Esophagus squamous epithelium (tissue), 4 donors: ENCODE measurements at regions not wholly inside any gene's neighbourhood (a gene's known extent, or its start where the extent isn't known, plus 50 kb on each side); places are given as distances from the start of the nearest gene placed in this dataset.

Source experiments
- POLR2A ChIP-seq, 4 donors: fragments of 450-650 bp; IDR thresholded peaks; one replicate each; pipeline ENCODE4 v1.6.1; 2017; ENCODE audit warnings: antibody characterized with exemption in 4 of 4, mild to moderate bottlenecking in 4 of 4, moderate library complexity in 3 of 4
- TF ChIP-seq, protein P1 (sequence below), 6 experiments: fragments of 450-650 bp in 4 of 6; fragments of 200-600 bp in 2 of 6; sonication (generic) in 2 of 6; IDR thresholded peaks; one replicate each; pipeline ENCODE4 v1.5.1; 2016 to 2019; ENCODE audit warnings: antibody characterized with exemption in 6 of 6, mild to moderate bottlenecking in 4 of 6, moderate library complexity in 4 of 6

DNA sequence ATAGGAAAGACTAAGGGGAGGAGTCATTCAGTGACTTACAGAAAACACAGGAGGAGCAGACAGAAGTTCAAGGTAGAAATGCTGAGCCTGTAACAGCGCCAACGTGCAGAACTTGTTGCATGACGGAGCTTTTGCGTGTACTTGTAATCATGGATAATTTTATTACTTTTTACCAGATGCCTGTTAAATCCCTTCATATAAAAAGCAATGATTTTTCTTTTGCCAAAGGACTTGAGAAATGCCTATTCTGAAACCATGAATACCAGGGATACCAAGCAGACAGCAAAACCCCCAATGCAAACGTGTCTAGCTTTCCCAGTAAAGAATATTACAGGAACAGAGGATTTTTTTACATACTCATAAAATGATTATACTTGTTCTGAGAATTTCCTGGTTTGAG lies 163.6 kb upstream of the GSC start:
- TF ChIP-seq, protein P1, sequence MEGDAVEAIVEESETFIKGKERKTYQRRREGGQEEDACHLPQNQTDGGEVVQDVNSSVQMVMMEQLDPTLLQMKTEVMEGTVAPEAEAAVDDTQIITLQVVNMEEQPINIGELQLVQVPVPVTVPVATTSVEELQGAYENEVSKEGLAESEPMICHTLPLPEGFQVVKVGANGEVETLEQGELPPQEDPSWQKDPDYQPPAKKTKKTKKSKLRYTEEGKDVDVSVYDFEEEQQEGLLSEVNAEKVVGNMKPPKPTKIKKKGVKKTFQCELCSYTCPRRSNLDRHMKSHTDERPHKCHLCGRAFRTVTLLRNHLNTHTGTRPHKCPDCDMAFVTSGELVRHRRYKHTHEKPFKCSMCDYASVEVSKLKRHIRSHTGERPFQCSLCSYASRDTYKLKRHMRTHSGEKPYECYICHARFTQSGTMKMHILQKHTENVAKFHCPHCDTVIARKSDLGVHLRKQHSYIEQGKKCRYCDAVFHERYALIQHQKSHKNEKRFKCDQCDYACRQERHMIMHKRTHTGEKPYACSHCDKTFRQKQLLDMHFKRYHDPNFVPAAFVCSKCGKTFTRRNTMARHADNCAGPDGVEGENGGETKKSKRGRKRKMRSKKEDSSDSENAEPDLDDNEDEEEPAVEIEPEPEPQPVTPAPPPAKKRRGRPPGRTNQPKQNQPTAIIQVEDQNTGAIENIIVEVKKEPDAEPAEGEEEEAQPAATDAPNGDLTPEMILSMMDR (IDR thresholded peaks at IDR 0.05) = no peak
- no peak for TF ChIP-seq POLR2A (IDR thresholded peaks at IDR 0.05)
